ENCODE measurements at regions not wholly inside any gene's neighbourhood (a gene's known extent, or its start where the extent isn't known, plus 50 kb on each side); places are given as distances from the start of the nearest gene placed in this dataset.

DNA sequence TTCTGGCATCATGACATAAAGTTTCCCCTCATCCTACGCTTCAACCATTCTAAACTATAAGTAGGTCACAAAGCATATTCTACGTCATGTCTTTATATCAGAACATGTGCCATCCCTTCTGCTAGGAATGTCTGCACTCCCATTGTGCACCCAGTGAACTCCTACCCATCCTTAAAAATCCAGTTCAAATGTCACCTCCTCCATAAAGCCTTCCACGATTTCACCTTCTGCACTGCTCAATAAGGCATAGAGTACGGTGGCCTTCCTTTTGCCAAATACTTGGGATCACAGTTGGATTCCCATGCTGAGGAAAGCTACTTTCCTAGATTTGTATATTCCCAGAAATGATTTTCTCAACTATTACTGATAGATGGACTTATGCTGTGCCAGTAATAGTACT is 186.3 kb upstream of the ZKSCAN2 start:
- no peaks in the 10 kb centered on the region for H3K36me3 ChIP-seq (replicated peaks in 1 of 2; ENCODE audit: control extremely low read depth in 1 of 2, control insufficient read depth in 1 of 2, extremely low read depth in 1 of 2, insufficient read depth in 2 of 2, low read length in 1 of 2)
- no peaks in the 10 kb centered on the region for H4K20me1 ChIP-seq (ENCODE audit: control insufficient read depth, insufficient read depth, low read length, poor library complexity, severe bottlenecking)
- ChIA-PET POLR2A (no interaction called here), CTCF (no interaction called here)
- peaks cover 8% of the 10 kb centered on the region for H3K9me3 Mint-ChIP-seq (ENCODE audit: insufficient read depth)
- no peak overlapping the region for H3K27ac ChIP-seq (ENCODE audit: low read length in 2 of 2)
- no peak overlapping the region for H2AFZ ChIP-seq (ENCODE audit: insufficient read depth, low read depth, low read length, poor library complexity, severe bottlenecking)
- 67% methylated on average over 3 of the region's 4 CpGs for WGBS (ENCODE audit: insufficient coverage)
- no peak for TF ChIP-seq EZH2 (IDR thresholded peaks at IDR 0.05; ENCODE audit: borderline replicate concordance, insufficient read depth, low read depth, low read length, poor library complexity, severe bottlenecking)
- TF ChIP-seq, protein P1, sequence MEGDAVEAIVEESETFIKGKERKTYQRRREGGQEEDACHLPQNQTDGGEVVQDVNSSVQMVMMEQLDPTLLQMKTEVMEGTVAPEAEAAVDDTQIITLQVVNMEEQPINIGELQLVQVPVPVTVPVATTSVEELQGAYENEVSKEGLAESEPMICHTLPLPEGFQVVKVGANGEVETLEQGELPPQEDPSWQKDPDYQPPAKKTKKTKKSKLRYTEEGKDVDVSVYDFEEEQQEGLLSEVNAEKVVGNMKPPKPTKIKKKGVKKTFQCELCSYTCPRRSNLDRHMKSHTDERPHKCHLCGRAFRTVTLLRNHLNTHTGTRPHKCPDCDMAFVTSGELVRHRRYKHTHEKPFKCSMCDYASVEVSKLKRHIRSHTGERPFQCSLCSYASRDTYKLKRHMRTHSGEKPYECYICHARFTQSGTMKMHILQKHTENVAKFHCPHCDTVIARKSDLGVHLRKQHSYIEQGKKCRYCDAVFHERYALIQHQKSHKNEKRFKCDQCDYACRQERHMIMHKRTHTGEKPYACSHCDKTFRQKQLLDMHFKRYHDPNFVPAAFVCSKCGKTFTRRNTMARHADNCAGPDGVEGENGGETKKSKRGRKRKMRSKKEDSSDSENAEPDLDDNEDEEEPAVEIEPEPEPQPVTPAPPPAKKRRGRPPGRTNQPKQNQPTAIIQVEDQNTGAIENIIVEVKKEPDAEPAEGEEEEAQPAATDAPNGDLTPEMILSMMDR (IDR thresholded peaks at IDR 0.05) = no peak
- H3K27me3 Mint-ChIP-seq = peaks cover 25% of the 10 kb centered on the region
- H3K27ac Mint-ChIP-seq = no peak overlapping the region
- no peaks in the 10 kb centered on the region for H3K4me1 Mint-ChIP-seq
- H3K9ac ChIP-seq (ENCODE audit: low read length) = no peak overlapping the region
- no peak overlapping the region for H3K4me3 Mint-ChIP-seq
- DNase-seq (no peak), ATAC-seq (ENCODE audit: low read depth) (no peak)
- no peaks in the 10 kb centered on the region for H3K27me3 ChIP-seq (replicated peaks in 1 of 4; ENCODE audit: control extremely low read depth in 1 of 4, control insufficient read depth in 3 of 4, insufficient read depth in 4 of 4, low read length in 3 of 4)
- intact Hi-C loops (cut with micrococcal nuclease) = no loop called here
- H3K9me3 ChIP-seq (ENCODE audit: control extremely low read depth in 1 of 3, control insufficient read depth in 2 of 3, insufficient read depth in 1 of 3, low read length in 2 of 3) = no peaks in the 10 kb centered on the region
- no peak overlapping the region for H3K4me2 ChIP-seq (replicated peaks; ENCODE audit: low read depth, low read length, poor library complexity, severe bottlenecking)
- no peaks in the 10 kb centered on the region for H3K79me2 ChIP-seq (ENCODE audit: control insufficient read depth, insufficient read depth, low read length)
- H3K4me3 ChIP-seq (ENCODE audit: control extremely low read depth in 1 of 5, extremely low read depth in 1 of 5, insufficient read depth in 1 of 5, low read depth in 2 of 5, low read length in 4 of 5) = no peak overlapping the region
- H3K4me1 ChIP-seq (ENCODE audit: control insufficient read depth in 2 of 2, insufficient read depth in 2 of 2, low read length in 2 of 2) = no peaks in the 10 kb centered on the region

DNA sequence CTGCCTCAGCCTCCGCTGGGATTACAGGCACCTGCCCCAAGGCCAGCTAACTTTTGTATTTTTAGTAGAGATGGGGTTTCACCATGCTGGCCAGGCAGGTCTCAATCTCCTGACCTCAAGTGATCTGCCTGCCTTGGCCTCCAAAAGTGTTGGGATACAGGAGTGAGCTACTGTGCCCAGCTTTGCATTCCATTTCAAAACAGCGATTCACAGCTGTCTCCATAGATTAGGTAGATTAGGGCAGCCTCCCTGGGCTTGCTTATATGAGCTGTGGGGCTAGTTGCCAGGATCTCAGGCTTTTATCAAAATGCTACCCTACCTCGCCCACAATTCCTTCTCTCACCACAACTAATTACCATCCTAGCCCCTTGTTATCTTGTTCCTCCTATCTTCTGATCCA is 176.4 kb upstream of the ZKSCAN2 start:
- no peaks in the 10 kb centered on the region for H3K27me3 ChIP-seq (replicated peaks in 1 of 4; ENCODE audit: control extremely low read depth in 1 of 4, control insufficient read depth in 3 of 4, insufficient read depth in 4 of 4, low read length in 3 of 4)
- no peak overlapping the region for H3K27ac ChIP-seq (ENCODE audit: low read length in 2 of 2)
- DNase-seq = no peak
- ChIA-PET POLR2A (no interaction called here), CTCF (no interaction called here)
- H4K20me1 ChIP-seq (ENCODE audit: control insufficient read depth, insufficient read depth, low read length, poor library complexity, severe bottlenecking) = no peaks in the 10 kb centered on the region
- Mint-ChIP-seq H3K4me3 (no peak overlapping the region), H3K9me3 (ENCODE audit: insufficient read depth) (no peaks in the 10 kb centered on the region), H3K4me1 (no peaks in the 10 kb centered on the region), H3K27ac (no peak overlapping the region), H3K27me3 (peaks cover 7% of the 10 kb centered on the region)
- no peaks in the 10 kb centered on the region for H3K9me3 ChIP-seq (ENCODE audit: control extremely low read depth in 1 of 3, control insufficient read depth in 2 of 3, insufficient read depth in 1 of 3, low read length in 2 of 3)
- no peak for ATAC-seq (ENCODE audit: low read depth)
- no peak overlapping the region for H3K4me2 ChIP-seq (replicated peaks; ENCODE audit: low read depth, low read length, poor library complexity, severe bottlenecking)
- TF ChIP-seq EZH2 (IDR thresholded peaks at IDR 0.05; ENCODE audit: borderline replicate concordance, insufficient read depth, low read depth, low read length, poor library complexity, severe bottlenecking) = no peak
- TF ChIP-seq, protein P1 (IDR thresholded peaks at IDR 0.05) = no peak
- intact Hi-C loops (cut with micrococcal nuclease) = no loop called here
- H3K36me3 ChIP-seq (replicated peaks in 1 of 2; ENCODE audit: control extremely low read depth in 1 of 2, control insufficient read depth in 1 of 2, extremely low read depth in 1 of 2, insufficient read depth in 2 of 2, low read length in 1 of 2) = no peaks in the 10 kb centered on the region
- no peaks in the 10 kb centered on the region for H3K79me2 ChIP-seq (ENCODE audit: control insufficient read depth, insufficient read depth, low read length)
- no peak overlapping the region for H3K9ac ChIP-seq (ENCODE audit: low read length)
- H3K4me1 ChIP-seq (ENCODE audit: control insufficient read depth in 2 of 2, insufficient read depth in 2 of 2, low read length in 2 of 2) = no peaks in the 10 kb centered on the region
- 100% methylated on average over 2 of the region's 3 CpGs for WGBS (ENCODE audit: insufficient coverage)
- no peak overlapping the region for H3K4me3 ChIP-seq (ENCODE audit: control extremely low read depth in 1 of 5, extremely low read depth in 1 of 5, insufficient read depth in 1 of 5, low read depth in 2 of 5, low read length in 4 of 5)
- H2AFZ ChIP-seq (ENCODE audit: insufficient read depth, low read depth, low read length, poor library complexity, severe bottlenecking) = no peak overlapping the region
